Fibroblast of lung (primary cell): ENCODE measurements at regions not wholly inside any gene's neighbourhood (a gene's known extent, or its start where the extent isn't known, plus 50 kb on each side); places are given as distances from the start of the nearest gene placed in this dataset.

Experiments
- DNase-seq, 2 donors: peaks; one replicate each; pipeline versions ENCODE4 v3.0.0 to v3.0.0-alpha.2; 2010; ENCODE audit warnings: low read depth in 2 of 2
- H2AFZ ChIP-seq: 2 replicates; pipeline ENCODE4 v1.5.1; 2012; ENCODE audit warnings: low read length, control low read depth, inconsistent platforms
- H3K27ac ChIP-seq: 2 replicates; pipeline ENCODE4 v1.5.1; 2011; ENCODE audit warnings: low read length, control low read depth; ENCODE audit not compliant: insufficient read depth
- H3K27me3 ChIP-seq: 2 replicates; pipeline ENCODE4 v1.5.1; 2011; ENCODE audit warnings: mild to moderate bottlenecking, low read length; ENCODE audit not compliant: control insufficient read depth, insufficient read depth
- H3K36me3 ChIP-seq: 2 replicates; pipeline ENCODE4 v1.5.1; 2011; ENCODE audit warnings: low read length; ENCODE audit not compliant: control insufficient read depth, insufficient read depth
- H3K4me1 ChIP-seq: 2 replicates; pipeline ENCODE4 v1.5.1; 2011; ENCODE audit warnings: low read length; ENCODE audit not compliant: control insufficient read depth, insufficient read depth; ENCODE audit errors: extremely low read depth
- H3K4me2 ChIP-seq: 2 replicates; pipeline ENCODE4 v1.5.1; 2011; ENCODE audit warnings: low read length, control low read depth; ENCODE audit not compliant: insufficient read depth; ENCODE audit errors: extremely low read depth
- H3K4me3 ChIP-seq, 4 experiments: fragments of 200-600 bp in 1 of 4; sonication (generic) in 1 of 4; replicated peaks in 1 of 4; 2 replicates each; pipeline ENCODE4 v1.5.1; 2011 to 2016; ENCODE audit warnings: low read length in 4 of 4, low read depth in 3 of 4, mild to moderate bottlenecking in 3 of 4, control low read depth in 2 of 4, inconsistent platforms in 1 of 4, mixed read lengths in 1 of 4; ENCODE audit not compliant: insufficient read depth in 1 of 4; ENCODE audit errors: control extremely low read depth in 1 of 4
- H3K79me2 ChIP-seq: 2 replicates; pipeline ENCODE4 v1.5.1; 2012; ENCODE audit warnings: mild to moderate bottlenecking, low read length, inconsistent platforms; ENCODE audit not compliant: control insufficient read depth, insufficient read depth
- H3K9ac ChIP-seq: 2 replicates; pipeline ENCODE4 v1.5.1; 2011; ENCODE audit warnings: mild to moderate bottlenecking, low read length, control low read depth; ENCODE audit not compliant: insufficient read depth
- H3K9me3 ChIP-seq: 2 replicates; pipeline ENCODE4 v1.5.1; 2012; ENCODE audit warnings: low read depth, low read length; ENCODE audit not compliant: control insufficient read depth, insufficient read depth
- H4K20me1 ChIP-seq: 2 replicates; pipeline ENCODE4 v1.5.1; 2011; ENCODE audit warnings: low read length; ENCODE audit not compliant: control insufficient read depth, insufficient read depth; ENCODE audit errors: extremely low read depth
- CTCF ChIP-seq, 2 donors: IDR thresholded peaks in 1 of 2; conservative IDR thresholded peaks in 1 of 2; 1 replicate in 1 of 2; 2 replicates in 1 of 2; pipeline ENCODE4 v1.5.1; 2011 to 2012; ENCODE audit warnings: low read length in 2 of 2, control low read depth in 1 of 2, inconsistent platforms in 1 of 2, low read depth in 1 of 2, mild to moderate bottlenecking in 1 of 2
- EZH2 ChIP-seq: IDR thresholded peaks from 2 replicates; pipeline ENCODE4 v1.5.1; 2012; ENCODE audit warnings: low read length, control low read depth, mild to moderate bottlenecking; ENCODE audit errors: missing control alignments

- H3K79me2 ChIP-seq, result no peaks in the 10 kb centered on the region
Observed at GRCh38 chr11:81967242-81967641, 766.4 kb downstream of the FAM181B start.

GRCh38 chr11:81966340-81966739 lies 767.3 kb downstream of the FAM181B start:
- H3K36me3 ChIP-seq, result no peaks in the 10 kb centered on the region
- no peaks in the 10 kb centered on the region for H3K9me3 ChIP-seq
- no peak for TF ChIP-seq EZH2
- no peak for TF ChIP-seq CTCF (conservative IDR thresholded peaks at IDR 0.05 in 1 of 2, IDR thresholded peaks at IDR 0.05 in 1 of 2; ENCODE audit: low read depth in 1 of 2, low read length in 2 of 2)
- H3K79me2 ChIP-seq, result no peaks in the 10 kb centered on the region
- H3K27me3 ChIP-seq, result no peaks in the 10 kb centered on the region
- no peak overlapping the region for H3K27ac ChIP-seq
- no peak for DNase-seq
- no peaks in the 10 kb centered on the region for H3K4me1 ChIP-seq
- no peak overlapping the region for H3K9ac ChIP-seq
- no peak overlapping the region for H2AFZ ChIP-seq
- H4K20me1 ChIP-seq, result no peaks in the 10 kb centered on the region
- H3K4me2 ChIP-seq, result no peak overlapping the region
- H3K4me3 ChIP-seq, result no peak overlapping the region

More at GRCh38 chr11:81967242-81967641, 766.4 kb downstream of the FAM181B start:
- H3K27me3 ChIP-seq, result no peaks in the 10 kb centered on the region
- no peak for DNase-seq
- no peak for TF ChIP-seq EZH2
- no peak for TF ChIP-seq CTCF (conservative IDR thresholded peaks at IDR 0.05 in 1 of 2, IDR thresholded peaks at IDR 0.05 in 1 of 2; ENCODE audit: low read depth in 1 of 2, low read length in 2 of 2)
- no peak overlapping the region for H3K4me3 ChIP-seq
- no peaks in the 10 kb centered on the region for H4K20me1 ChIP-seq
- H3K4me2 ChIP-seq, result no peak overlapping the region
- H2AFZ ChIP-seq, result no peak overlapping the region
- no peaks in the 10 kb centered on the region for H3K9me3 ChIP-seq
- no peaks in the 10 kb centered on the region for H3K4me1 ChIP-seq
- no peak overlapping the region for H3K9ac ChIP-seq
- no peaks in the 10 kb centered on the region for H3K36me3 ChIP-seq
- H3K27ac ChIP-seq, result no peak overlapping the region

GRCh38 chr11:81963018-81963417 lies 770.6 kb downstream of the FAM181B start:
- no peaks in the 10 kb centered on the region for H3K9me3 ChIP-seq
- no peaks in the 10 kb centered on the region for H3K79me2 ChIP-seq
- TF ChIP-seq CTCF (conservative IDR thresholded peaks at IDR 0.05 in 1 of 2, IDR thresholded peaks at IDR 0.05 in 1 of 2; ENCODE audit: low read depth in 1 of 2, low read length in 2 of 2) (peak in 1 of 2 donors; percentile 17), EZH2 (no peak)
- no peaks in the 10 kb centered on the region for H4K20me1 ChIP-seq
- H3K36me3 ChIP-seq, result no peaks in the 10 kb centered on the region
- H3K4me2 ChIP-seq, result no peak overlapping the region
- peak; percentile 3 to 11 for DNase-seq
- no peaks in the 10 kb centered on the region for H3K27me3 ChIP-seq
- H3K4me1 ChIP-seq, result no peaks in the 10 kb centered on the region
- H3K27ac ChIP-seq, result no peak overlapping the region
- H2AFZ ChIP-seq, result no peak overlapping the region
- H3K9ac ChIP-seq, result no peak overlapping the region
- H3K4me3 ChIP-seq, result no peak overlapping the region
